B cell (primary cell): ENCODE measurements at regions not wholly inside any gene's neighbourhood (a gene's known extent, or its start where the extent isn't known, plus 50 kb on each side); places are given as distances from the start of the nearest gene placed in this dataset.

ENCODE experiments used
- EZH2 ChIP-seq: IDR thresholded peaks from 2 replicates; pipeline ENCODE4 v1.6.1; 2012; ENCODE audit warnings: borderline replicate concordance, low read depth, mild to moderate bottlenecking, moderate library complexity, low read length; ENCODE audit not compliant: insufficient read depth, poor library complexity, severe bottlenecking
- TF ChIP-seq, protein P1 (sequence below): fragments of 200-600 bp; IDR thresholded peaks from one replicate; pipeline ENCODE4 v1.8.0; 2022; ENCODE audit warnings: antibody characterized with exemption, mild to moderate bottlenecking

DNA sequence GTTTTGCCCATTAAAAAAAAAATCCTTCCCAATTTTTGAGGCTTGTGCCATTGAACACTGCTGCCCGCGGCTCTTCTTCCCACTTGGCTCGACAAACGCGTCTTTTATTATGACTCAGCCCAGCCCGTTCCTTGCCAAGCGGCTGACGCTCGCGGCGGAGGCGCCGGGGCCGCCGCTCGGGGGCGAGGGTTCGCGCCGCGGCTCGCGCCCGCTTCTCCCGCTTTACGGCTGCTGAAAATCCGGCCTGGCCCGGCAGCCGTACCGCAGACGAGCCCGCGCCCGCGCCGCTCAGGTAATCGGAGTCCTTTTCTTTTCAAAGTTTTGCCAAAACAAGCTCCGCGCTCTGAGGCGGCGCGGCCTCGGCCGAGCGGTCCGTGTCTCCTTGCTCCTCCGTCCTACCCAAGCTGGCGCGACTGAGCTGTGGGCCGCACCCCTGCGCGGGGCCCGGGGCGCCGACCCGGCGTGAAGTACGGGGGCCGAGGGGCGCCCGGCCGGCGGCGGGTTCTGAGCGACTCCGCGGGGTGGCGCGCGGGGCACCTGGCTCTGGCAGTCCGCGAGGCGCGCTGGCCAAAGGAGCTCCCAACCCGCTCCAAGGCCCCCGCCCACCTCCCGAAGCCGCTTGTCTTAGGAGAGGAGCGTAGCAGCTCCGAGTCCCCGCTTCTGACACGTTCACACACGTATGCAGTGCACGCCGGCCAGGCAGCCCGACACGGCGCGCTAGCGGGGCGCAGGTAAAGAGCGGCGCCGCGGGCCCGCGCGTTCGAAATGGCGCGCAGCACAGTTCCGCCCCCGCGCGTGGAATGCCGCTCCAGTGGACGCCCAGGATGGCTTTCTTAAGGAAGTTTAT lies 418.2 kb upstream of the NAALADL2 start:
- TF ChIP-seq, protein P1, sequence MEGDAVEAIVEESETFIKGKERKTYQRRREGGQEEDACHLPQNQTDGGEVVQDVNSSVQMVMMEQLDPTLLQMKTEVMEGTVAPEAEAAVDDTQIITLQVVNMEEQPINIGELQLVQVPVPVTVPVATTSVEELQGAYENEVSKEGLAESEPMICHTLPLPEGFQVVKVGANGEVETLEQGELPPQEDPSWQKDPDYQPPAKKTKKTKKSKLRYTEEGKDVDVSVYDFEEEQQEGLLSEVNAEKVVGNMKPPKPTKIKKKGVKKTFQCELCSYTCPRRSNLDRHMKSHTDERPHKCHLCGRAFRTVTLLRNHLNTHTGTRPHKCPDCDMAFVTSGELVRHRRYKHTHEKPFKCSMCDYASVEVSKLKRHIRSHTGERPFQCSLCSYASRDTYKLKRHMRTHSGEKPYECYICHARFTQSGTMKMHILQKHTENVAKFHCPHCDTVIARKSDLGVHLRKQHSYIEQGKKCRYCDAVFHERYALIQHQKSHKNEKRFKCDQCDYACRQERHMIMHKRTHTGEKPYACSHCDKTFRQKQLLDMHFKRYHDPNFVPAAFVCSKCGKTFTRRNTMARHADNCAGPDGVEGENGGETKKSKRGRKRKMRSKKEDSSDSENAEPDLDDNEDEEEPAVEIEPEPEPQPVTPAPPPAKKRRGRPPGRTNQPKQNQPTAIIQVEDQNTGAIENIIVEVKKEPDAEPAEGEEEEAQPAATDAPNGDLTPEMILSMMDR: no peak
- TF ChIP-seq EZH2: no peak
